HEK293 (cell line): ENCODE measurements at regions not wholly inside any gene's neighbourhood (a gene's known extent, or its start where the extent isn't known, plus 50 kb on each side); places are given as distances from the start of the nearest gene placed in this dataset.

Experiments used
- CTCF ChIA-PET: fragments of 350-600 bp; formaldehyde crosslinking; extraction: SDS; loops from one replicate; lab custom pipeline; 2021; ENCODE audit warnings: antibody characterized with exemption; lab: Yijun Ruan, JAX
- POLR2A ChIA-PET: fragments of 300-600 bp; formaldehyde crosslinking; extraction: SDS; loops from one replicate; lab custom pipeline; 2020; ENCODE audit warnings: antibody characterized with exemption, inconsistent platforms; lab: Yijun Ruan, JAX
- H3K27ac ChIP-seq: fragments of 200-500 bp; sonication (Bioruptor generic); 2 replicates; pipeline ENCODE4 v1.5.1; 2014; ENCODE audit warnings: low read depth, low read length, control low read depth, inconsistent platforms; ENCODE audit errors: extremely low read depth
- H3K36me3 ChIP-seq, 2 experiments: fragments of 200-500 bp in 1 of 2; sonication (Bioruptor generic) in 1 of 2; 1 replicate in 1 of 2; 2 replicates in 1 of 2; pipeline ENCODE4 v1.5.1; 2014 to 2017; ENCODE audit warnings: inconsistent platforms in 2 of 2, low read length in 2 of 2; ENCODE audit not compliant: control insufficient read depth in 2 of 2, insufficient read depth in 1 of 2
- H3K4me1 ChIP-seq: fragments of 200-500 bp; sonication (Bioruptor generic); 2 replicates; pipeline ENCODE4 v1.5.1; 2014; ENCODE audit warnings: mild to moderate bottlenecking, low read length, inconsistent platforms; ENCODE audit not compliant: control insufficient read depth, insufficient read depth
- H3K4me3 ChIP-seq: 2 replicates; pipeline ENCODE4 v1.5.1; 2011; ENCODE audit warnings: low read depth, mild to moderate bottlenecking, control low read depth, low read length, moderate library complexity
- H3K9me3 ChIP-seq: fragments of 200-500 bp; sonication (Bioruptor generic); 2 replicates; pipeline ENCODE4 v1.5.1; 2014; ENCODE audit warnings: low read depth, low read length, inconsistent platforms; ENCODE audit not compliant: control insufficient read depth, insufficient read depth
- FEZF1 ChIP-seq: fragments of 450-650 bp; formaldehyde crosslinking; IDR thresholded peaks from 2 replicates; pipeline ENCODE4 v1.5.1; 2016; ENCODE audit warnings: missing biosample characterization, missing genetic modification characterization
- GLI4 ChIP-seq: fragments of 450-650 bp; formaldehyde crosslinking; IDR thresholded peaks from 2 replicates; pipeline ENCODE4 v1.5.1; 2016; ENCODE audit warnings: missing biosample characterization, missing genetic modification characterization
- GLIS2 ChIP-seq: fragments of 450-650 bp; formaldehyde crosslinking; IDR thresholded peaks from 2 replicates; pipeline ENCODE4 v1.5.1; 2016; ENCODE audit warnings: missing biosample characterization, missing genetic modification characterization
- MZF1 ChIP-seq: fragments of 450-650 bp; formaldehyde crosslinking; IDR thresholded peaks from 2 replicates; pipeline ENCODE4 v1.5.1; 2017; ENCODE audit warnings: missing biosample characterization, missing genetic modification characterization, borderline replicate concordance
- REST ChIP-seq: fragments of 450-650 bp; formaldehyde crosslinking; IDR thresholded peaks from 2 replicates; pipeline ENCODE4 v1.5.1; 2016; ENCODE audit warnings: missing biosample characterization, missing genetic modification characterization
- SCRT2 ChIP-seq: fragments of 450-650 bp; formaldehyde crosslinking; IDR thresholded peaks from 2 replicates; pipeline ENCODE4 v1.5.1; 2016; ENCODE audit warnings: missing biosample characterization, missing genetic modification characterization
- ZBTB49 ChIP-seq: fragments of 450-650 bp; formaldehyde crosslinking; IDR thresholded peaks from 2 replicates; pipeline ENCODE4 v1.5.1; 2016; ENCODE audit warnings: missing biosample characterization, missing genetic modification characterization, low read depth
- ZBTB8A ChIP-seq: fragments of 450-650 bp; formaldehyde crosslinking; IDR thresholded peaks from 2 replicates; pipeline ENCODE4 v1.5.1; 2016; ENCODE audit warnings: missing biosample characterization, missing genetic modification characterization
- ZFP41 ChIP-seq: fragments of 450-650 bp; formaldehyde crosslinking; IDR thresholded peaks from 2 replicates; pipeline ENCODE4 v1.5.1; 2016; ENCODE audit warnings: missing biosample characterization, missing genetic modification characterization, borderline replicate concordance
- ZNF112 ChIP-seq: fragments of 450-650 bp; formaldehyde crosslinking; IDR thresholded peaks from 2 replicates; pipeline ENCODE4 v1.5.0; 2017; ENCODE audit warnings: missing biosample characterization, missing genetic modification characterization
- ZNF148 ChIP-seq: fragments of 450-650 bp; formaldehyde crosslinking; IDR thresholded peaks from 2 replicates; pipeline ENCODE4 v1.5.0; 2017; ENCODE audit warnings: missing biosample characterization, missing genetic modification characterization, borderline replicate concordance
- ZNF157 ChIP-seq: fragments of 450-650 bp; formaldehyde crosslinking; IDR thresholded peaks from 2 replicates; pipeline ENCODE4 v1.5.1; 2016; ENCODE audit warnings: missing biosample characterization, missing genetic modification characterization
- ZNF16 ChIP-seq: fragments of 450-650 bp; formaldehyde crosslinking; IDR thresholded peaks from 2 replicates; pipeline ENCODE4 v1.5.1; 2016; ENCODE audit warnings: low read depth, missing biosample characterization, missing genetic modification characterization
- ZNF221 ChIP-seq: fragments of 450-650 bp; formaldehyde crosslinking; IDR thresholded peaks from 2 replicates; pipeline ENCODE4 v1.5.1; 2017; ENCODE audit warnings: missing biosample characterization, missing genetic modification characterization, borderline replicate concordance
- ZNF23 ChIP-seq: fragments of 450-650 bp; formaldehyde crosslinking; IDR thresholded peaks from 2 replicates; pipeline ENCODE4 v1.5.1; 2016; ENCODE audit warnings: missing biosample characterization, missing genetic modification characterization, borderline replicate concordance
- ZNF24 ChIP-seq: fragments of 450-650 bp; formaldehyde crosslinking; IDR thresholded peaks from 2 replicates; pipeline ENCODE4 v1.5.1; 2016; ENCODE audit warnings: missing biosample characterization, missing genetic modification characterization
- ZNF423 ChIP-seq: fragments of 450-650 bp; formaldehyde crosslinking; IDR thresholded peaks from 2 replicates; pipeline ENCODE4 v1.5.1; 2016; ENCODE audit warnings: missing biosample characterization, missing genetic modification characterization
- ZNF768 ChIP-seq: fragments of 450-650 bp; formaldehyde crosslinking; IDR thresholded peaks from 2 replicates; pipeline ENCODE4 v1.5.1; 2018; ENCODE audit warnings: missing biosample characterization, mild to moderate bottlenecking, missing genetic modification characterization
- ZNF776 ChIP-seq: fragments of 450-650 bp; formaldehyde crosslinking; IDR thresholded peaks from 2 replicates; pipeline ENCODE4 v1.5.0; 2017; ENCODE audit warnings: missing biosample characterization, missing genetic modification characterization, borderline replicate concordance
- TF ChIP-seq, protein P1 (sequence below): fragments of 450-650 bp; formaldehyde crosslinking; IDR thresholded peaks from 2 replicates; pipeline ENCODE4 v1.5.1; 2016; ENCODE audit warnings: missing biosample characterization, missing genetic modification characterization
- TF ChIP-seq, protein P2 (sequence below): fragments of 450-650 bp; formaldehyde crosslinking; IDR thresholded peaks from 2 replicates; pipeline ENCODE4 v1.5.1; 2016; ENCODE audit warnings: missing biosample characterization, missing genetic modification characterization

- TF ChIP-seq ZNF148 (tag by site-specific recombination): no peak
- TF ChIP-seq, protein P1, sequence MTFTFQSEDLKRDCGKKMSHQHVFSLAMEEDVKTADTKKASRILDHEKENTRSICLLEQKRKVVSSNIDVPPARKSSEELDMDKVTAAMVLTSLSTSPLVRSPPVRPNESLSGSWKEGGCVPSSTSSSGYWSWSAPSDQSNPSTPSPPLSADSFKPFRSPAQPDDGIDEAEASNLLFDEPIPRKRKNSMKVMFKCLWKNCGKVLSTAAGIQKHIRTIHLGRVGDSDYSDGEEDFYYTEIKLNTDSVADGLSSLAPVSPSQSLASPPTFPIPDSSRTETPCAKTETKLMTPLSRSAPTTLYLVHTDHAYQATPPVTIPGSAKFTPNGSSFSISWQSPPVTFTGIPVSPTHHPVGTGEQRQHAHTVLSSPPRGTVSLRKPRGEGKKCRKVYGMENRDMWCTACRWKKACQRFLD: no peak
- TF ChIP-seq, all 188 proteins: peak for 0
These were observed 189.6 kb upstream of the UMPS start (continued) for GRCh38 chr3:124540550-124541211.

GRCh38 chr3:124542214-124542869 is 187.9 kb upstream of the UMPS start:
- no peaks in the 10 kb centered on the region for H3K36me3 ChIP-seq
- ChIA-PET POLR2A (no interaction called here), CTCF (interaction anchor here (0.6 to 2.0 kb wide), 3 partner anchors 8 to 18 kb away, joined by 3 to 7 read pairs (median 3); no protein-coding TSS in a partner anchor)
- no peak overlapping the region for H3K27ac ChIP-seq
- no peak overlapping the region for H3K4me3 ChIP-seq
- H3K4me1 ChIP-seq: no peaks in the 10 kb centered on the region
- TF ChIP-seq ZNF776 (tag by site-specific recombination) (no peak), ZNF423 (tag by site-specific recombination) (no peak), ZNF24 (no peak)
- TF ChIP-seq, protein P2, sequence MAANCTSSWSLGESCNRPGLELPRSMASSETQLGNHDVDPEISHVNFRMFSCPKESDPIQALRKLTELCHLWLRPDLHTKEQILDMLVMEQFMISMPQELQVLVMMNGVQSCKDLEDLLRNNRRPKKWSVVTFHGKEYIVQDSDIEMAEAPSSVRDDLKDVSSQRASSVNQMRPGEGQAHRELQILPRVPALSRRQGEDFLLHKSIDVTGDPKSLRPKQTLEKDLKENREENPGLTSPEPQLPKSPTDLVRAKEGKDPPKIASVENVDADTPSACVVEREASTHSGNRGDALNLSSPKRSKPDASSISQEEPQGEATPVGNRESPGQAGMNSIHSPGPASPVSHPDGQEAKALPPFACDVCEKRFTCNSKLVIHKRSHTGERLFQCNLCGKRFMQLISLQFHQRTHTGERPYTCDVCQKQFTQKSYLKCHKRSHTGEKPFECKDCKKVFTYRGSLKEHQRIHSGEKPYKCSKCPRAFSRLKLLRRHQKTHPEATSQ (tag by site-specific recombination): no peak
- TF ChIP-seq, all 188 proteins: peak for 0
- H3K9me3 ChIP-seq: no peaks in the 10 kb centered on the region

DNA sequence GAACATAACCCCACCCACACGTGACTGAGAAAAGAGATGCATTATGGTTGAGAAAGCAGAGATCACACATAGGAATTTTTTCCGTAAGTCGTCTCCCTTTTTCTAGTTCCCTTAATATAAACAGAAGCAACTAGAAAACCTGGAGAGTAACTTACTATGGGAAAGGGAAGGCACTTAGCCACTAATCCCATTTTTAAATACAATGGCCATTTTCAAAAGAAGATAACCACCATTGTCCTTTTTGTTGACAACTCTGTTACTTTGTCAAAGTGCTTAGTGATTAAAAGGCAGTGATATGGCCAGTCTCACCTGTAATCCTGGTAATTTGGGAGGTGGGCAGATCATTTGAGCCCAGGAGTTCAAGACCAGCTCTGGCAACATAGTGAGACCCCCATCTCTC is 184.4 kb upstream of the UMPS start:
- POLR2A ChIA-PET: no interaction called here
- TF ChIP-seq GLIS2 (tag by site-specific recombination) (no peak), MZF1 (tag by site-specific recombination) (no peak), ZNF221 (tag by site-specific recombination) (no peak), ZBTB8A (tag by site-specific recombination) (no peak), GLI4 (tag by site-specific recombination) (no peak), SCRT2 (tag by site-specific recombination) (no peak), FEZF1 (tag by site-specific recombination) (no peak), ZNF16 (tag by site-specific recombination) (no peak), ZBTB49 (tag by site-specific recombination) (no peak), REST (tag by site-specific recombination) (no peak), ZFP41 (no peak), ZNF768 (tag by site-specific recombination) (no peak), ZNF112 (tag by site-specific recombination) (no peak), ZNF157 (tag by site-specific recombination) (no peak), ZNF23 (tag by site-specific recombination) (no peak)

More for the DNA sequence above, 184.4 kb upstream of the UMPS start:
- H3K4me1 ChIP-seq: no peaks in the 10 kb centered on the region
- H3K4me3 ChIP-seq: no peak overlapping the region
- no peaks in the 10 kb centered on the region for H3K9me3 ChIP-seq
- no peaks in the 10 kb centered on the region for H3K36me3 ChIP-seq
- H3K27ac ChIP-seq: no peak overlapping the region
- CTCF ChIA-PET: interaction anchor here (0.7 to 3.0 kb wide), 3 partner anchors 14 to 194 kb away, joined by 3 to 17 read pairs (median 11); no protein-coding TSS in a partner anchor
